SK-N-MC (cell line): ENCODE measurements at regions not wholly inside any gene's neighbourhood (a gene's known extent, or its start where the extent isn't known, plus 50 kb on each side); places are given as distances from the start of the nearest gene placed in this dataset.

Experiments used
- EZH2 ChIP-seq: fragments of 200-600 bp; sonication (generic); IDR thresholded peaks from one replicate; pipeline ENCODE4 v1.6.1; 2017; ENCODE audit warnings: antibody characterized with exemption
- FOXP2 ChIP-seq: optimal IDR thresholded peaks from 2 replicates; pipeline ENCODE3; 2011; ENCODE audit warnings: mild to moderate bottlenecking, moderate library complexity; ENCODE audit not compliant: insufficient read depth; ENCODE audit errors: extremely low read length, control extremely low read depth
- POLR2AphosphoS5 ChIP-seq: IDR thresholded peaks from 2 replicates; pipeline ENCODE4 v1.6.1; 2012; ENCODE audit warnings: mild to moderate bottlenecking, low read depth, low read length, borderline replicate concordance

- TF ChIP-seq POLR2AphosphoS5 (no peak), EZH2 (no peak), FOXP2 (no peak)
Observed at GRCh38 chr4:154143720-154144119, 347.9 kb downstream of the DCHS2 start.
